Activated B cell treated with CpG ODN at 0.5 μM for 24 hours (primary cell): ENCODE measurements at regions not wholly inside any gene's neighbourhood (a gene's known extent, or its start where the extent isn't known, plus 50 kb on each side); places are given as distances from the start of the nearest gene placed in this dataset.

ENCODE experiments used
- ATAC-seq: fragments of 200-7000 bp; cut with Tn5 transposase; one replicate; pipeline ENCODE4 v1.10.0; 2021; ENCODE audit warnings: low read depth, mild to moderate bottlenecking, moderate library complexity
- CTCF ChIA-PET: fragments of 350-600 bp; sonication (Branson Sonifier 250); formaldehyde crosslinking; loops from one replicate; lab custom pipeline; 2021; ENCODE audit warnings: antibody characterized with exemption; lab: Charles Lee
- POLR2A ChIA-PET: fragments of 350-600 bp; sonication (Branson Sonifier 250); formaldehyde crosslinking; loops from one replicate; lab custom pipeline; 2021; ENCODE audit warnings: antibody characterized with exemption; lab: Charles Lee
- DNase-seq: peaks from one replicate; pipeline ENCODE4 v3.0.0; 2022
- H3K27ac Mint-ChIP-seq: one replicate; pipeline ENCODE4 v1.8.0; 2020; ENCODE audit warnings: mixed read lengths
- H3K27me3 Mint-ChIP-seq: one replicate; pipeline ENCODE4 v1.8.0; 2021; ENCODE audit warnings: mixed read lengths
- H3K36me3 Mint-ChIP-seq: one replicate; pipeline ENCODE4 v1.8.0; 2021; ENCODE audit warnings: low read depth, mixed read lengths
- H3K4me1 Mint-ChIP-seq: one replicate; pipeline ENCODE4 v1.8.0; 2021; ENCODE audit warnings: mixed read lengths
- H3K4me3 Mint-ChIP-seq: one replicate; pipeline ENCODE4 v1.8.0; 2020; ENCODE audit warnings: mild to moderate bottlenecking, mixed read lengths
- H3K9me3 Mint-ChIP-seq: one replicate; pipeline ENCODE4 v1.8.0; 2020; ENCODE audit warnings: mixed read lengths
- CTCF ChIP-seq: fragments of 200-600 bp; IDR thresholded peaks from one replicate; pipeline ENCODE4 v1.8.0; 2022; ENCODE audit warnings: antibody characterized with exemption, mild to moderate bottlenecking
- intact Hi-C: fragments of 100-400 bp; cut with micrococcal nuclease; formaldehyde crosslinking; loops from one replicate; pipeline ENCODE4 v1.15.1; 2024

- ChIA-PET CTCF (no interaction called here), POLR2A (no interaction called here)
- intact Hi-C loops = no loop called here
- Mint-ChIP-seq H3K9me3 (no peaks in the 10 kb centered on the region), H3K27ac (no peak overlapping the region), H3K36me3 (no peaks in the 10 kb centered on the region), H3K4me1 (no peaks in the 10 kb centered on the region), H3K4me3 (no peak overlapping the region), H3K27me3 (peaks cover 6% of the 10 kb centered on the region)
- TF ChIP-seq CTCF = no peak
- DNase-seq (no peak), ATAC-seq (no peak)
Observed at GRCh38 chr5:72661405-72661804, 154.2 kb upstream of the ZNF366 start.

- ChIA-PET POLR2A (no interaction called here), CTCF (no interaction called here)
- no peaks in the 10 kb centered on the region for H3K4me1 Mint-ChIP-seq
- no peaks in the 10 kb centered on the region for H3K9me3 Mint-ChIP-seq
- intact Hi-C loops = no loop called here
- H3K4me3 Mint-ChIP-seq = no peak overlapping the region
- H3K27ac Mint-ChIP-seq = no peak overlapping the region
- TF ChIP-seq CTCF = no peak
- ATAC-seq (no peak), DNase-seq (no peak)
- no peaks in the 10 kb centered on the region for H3K36me3 Mint-ChIP-seq
- H3K27me3 Mint-ChIP-seq = peaks cover 6% of the 10 kb centered on the region
Observed at GRCh38 chr5:72659726-72660125, 152.5 kb upstream of the ZNF366 start.

GRCh38 chr5:72658761-72659540 is 151.7 kb upstream of the ZNF366 start:
- ChIA-PET CTCF (no interaction called here), POLR2A (no interaction called here)
- DNase-seq (no peak), ATAC-seq (no peak)
- intact Hi-C loops = no loop called here
- H3K9me3 Mint-ChIP-seq = no peaks in the 10 kb centered on the region
- H3K36me3 Mint-ChIP-seq = no peaks in the 10 kb centered on the region
- H3K4me3 Mint-ChIP-seq = no peak overlapping the region
- peaks cover 6% of the 10 kb centered on the region for H3K27me3 Mint-ChIP-seq
- H3K4me1 Mint-ChIP-seq = no peaks in the 10 kb centered on the region
- H3K27ac Mint-ChIP-seq = no peak overlapping the region
- TF ChIP-seq CTCF = no peak

GRCh38 chr5:72658161-72658560 is 151.0 kb upstream of the ZNF366 start:
- ATAC-seq (no peak), DNase-seq (no peak)
- Mint-ChIP-seq H3K36me3 (no peaks in the 10 kb centered on the region), H3K4me3 (no peak overlapping the region), H3K27me3 (peaks cover 6% of the 10 kb centered on the region), H3K9me3 (no peaks in the 10 kb centered on the region), H3K4me1 (no peaks in the 10 kb centered on the region), H3K27ac (no peak overlapping the region)
- no peak for TF ChIP-seq CTCF
- ChIA-PET CTCF (no interaction called here), POLR2A (no interaction called here)
- intact Hi-C loops = no loop called here

- intact Hi-C loops = no loop called here
- Mint-ChIP-seq H3K4me1 (no peaks in the 10 kb centered on the region), H3K9me3 (no peaks in the 10 kb centered on the region), H3K4me3 (no peak overlapping the region), H3K36me3 (no peaks in the 10 kb centered on the region), H3K27me3 (peaks cover 3% of the 10 kb centered on the region), H3K27ac (no peak overlapping the region)
- ChIA-PET POLR2A (no interaction called here), CTCF (no interaction called here)
- ATAC-seq = no peak
- no peak for TF ChIP-seq CTCF
- no peak for DNase-seq
Observed at GRCh38 chr5:72656756-72657513, 149.7 kb upstream of the ZNF366 start.
